Left cardiac atrium (tissue), 4 donors: ENCODE measurements at regions not wholly inside any gene's neighbourhood (a gene's known extent, or its start where the extent isn't known, plus 50 kb on each side); places are given as distances from the start of the nearest gene placed in this dataset.
"Not testable (repeated sequence)": the region's sequence is repeated elsewhere in the genome, so short reads cannot be mapped to it uniquely, and the experiment has no call there.

Source experiments
- ATAC-seq, 2 donors: fragments of 200-7000 bp; cut with Tn5 transposase; one replicate each; pipeline ENCODE4 v1.9.1; 2020; ENCODE audit warnings: mild to moderate bottlenecking in 2 of 2, moderate library complexity in 2 of 2
- DNase-seq: peaks from one replicate; pipeline ENCODE4 v3.0.0-alpha.2; 2020
- intact Hi-C, 2 donors: fragments of 100-400 bp; cut with DNase I; formaldehyde crosslinking; loops; one replicate each; pipeline versions ENCODE4 v1.14.1 to v1.15.1; 2022 to 2023
- donor health status: DM: no; HTN: yes; CAD: no.
- donor health status: DM: no; HTN: yes; CAD: no; lungs with severe emphysema.
- donor health status: DM: yes; HTN: yes; CAD: no.
- donor health status: Dilated cardiomyopathy.

- no peak for DNase-seq
- intact Hi-C loops = no loop called here
- no peak for ATAC-seq
Observed at GRCh38 chrX:104513162-104513561, 52.8 kb upstream of the IL1RAPL2 start.

DNA sequence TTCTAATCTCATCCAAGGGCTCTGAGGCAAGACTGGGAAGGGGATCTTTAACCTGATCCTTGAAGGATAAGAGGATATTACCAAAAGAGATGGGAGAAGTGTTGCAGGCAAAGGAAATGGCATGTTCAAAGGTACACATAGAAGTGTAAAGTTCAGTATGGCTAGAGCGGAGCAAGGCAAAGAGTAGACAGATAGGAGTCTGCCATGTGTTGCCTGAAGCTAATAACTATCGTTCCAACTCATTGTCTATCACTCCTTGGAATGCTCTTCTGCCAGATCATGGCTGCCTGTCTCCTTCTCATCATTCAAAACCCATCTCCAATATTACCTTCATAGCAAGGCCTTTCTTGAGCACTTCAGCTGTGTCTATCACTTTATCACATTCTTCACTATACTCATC, 55.2 kb upstream of the IL1RAPL2 start:
- intact Hi-C loops = no loop called here
- DNase-seq (no peak), ATAC-seq (no peak)

GRCh38 chrX:104502460-104502859, 63.5 kb upstream of the IL1RAPL2 start:
- no peak for ATAC-seq
- no peak for DNase-seq
- intact Hi-C loops = no loop called here

DNA sequence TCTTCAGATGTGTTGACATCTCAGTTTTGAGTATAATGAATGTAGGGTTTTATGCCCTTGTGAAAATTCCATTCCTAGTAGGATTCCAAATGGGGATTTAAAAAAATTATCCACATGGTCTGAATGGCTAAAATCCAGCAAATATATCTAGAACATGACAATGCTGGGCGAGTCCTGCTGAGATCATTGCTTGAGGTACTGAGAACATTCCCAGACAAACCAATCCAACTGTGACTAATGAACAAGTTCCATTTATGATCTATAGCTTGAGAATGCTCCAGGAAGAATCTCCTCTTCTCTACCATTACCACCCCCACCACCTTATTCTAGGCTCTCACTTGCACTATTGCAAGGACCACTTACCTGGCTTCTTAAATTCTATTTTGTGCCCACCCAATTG, 77.2 kb upstream of the IL1RAPL2 start:
- no peak for ATAC-seq
- no peak for DNase-seq
- intact Hi-C loops = no loop called here

- DNase-seq (no peak), ATAC-seq (no peak)
- intact Hi-C loops = no loop called here
Observed at GRCh38 chrX:104486691-104487090, 79.3 kb upstream of the IL1RAPL2 start.

GRCh38 chrX:104482757-104483156, 83.2 kb upstream of the IL1RAPL2 start:
- ATAC-seq (no peak), DNase-seq (no peak)
- intact Hi-C loops = no loop called here

DNA sequence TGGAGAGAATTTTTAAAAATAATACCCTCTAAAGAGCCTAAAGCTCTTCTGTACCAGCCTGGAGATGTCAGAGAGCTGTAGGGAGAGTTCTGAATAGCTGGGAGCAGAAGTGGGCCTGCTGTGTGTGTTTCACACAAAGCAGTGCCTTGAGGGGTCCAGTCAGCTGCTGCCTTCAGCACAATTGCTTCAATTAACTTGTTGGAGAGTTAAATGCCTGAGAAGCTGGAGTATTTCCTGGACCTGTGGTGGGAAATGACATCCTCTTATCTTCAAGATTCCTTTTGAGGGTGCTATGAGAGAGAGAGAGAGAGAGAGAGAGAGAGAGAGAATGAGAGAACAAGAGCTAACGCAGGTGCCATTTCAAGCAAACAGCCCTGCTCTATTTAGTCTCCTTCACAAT, 96.2 kb upstream of the IL1RAPL2 start:
- DNase-seq (no peak), ATAC-seq (no peak)
- intact Hi-C loops = no loop called here

- ATAC-seq (no peak), DNase-seq (no peak)
- intact Hi-C loops = no loop called here
Observed at GRCh38 chrX:104459796-104460195, 106.2 kb upstream of the IL1RAPL2 start.

- ATAC-seq, intact Hi-C loops, DNase-seq: not testable (repeated sequence)
Observed at GRCh38 chrX:104457130-104457529, 108.9 kb upstream of the IL1RAPL2 start.

DNA sequence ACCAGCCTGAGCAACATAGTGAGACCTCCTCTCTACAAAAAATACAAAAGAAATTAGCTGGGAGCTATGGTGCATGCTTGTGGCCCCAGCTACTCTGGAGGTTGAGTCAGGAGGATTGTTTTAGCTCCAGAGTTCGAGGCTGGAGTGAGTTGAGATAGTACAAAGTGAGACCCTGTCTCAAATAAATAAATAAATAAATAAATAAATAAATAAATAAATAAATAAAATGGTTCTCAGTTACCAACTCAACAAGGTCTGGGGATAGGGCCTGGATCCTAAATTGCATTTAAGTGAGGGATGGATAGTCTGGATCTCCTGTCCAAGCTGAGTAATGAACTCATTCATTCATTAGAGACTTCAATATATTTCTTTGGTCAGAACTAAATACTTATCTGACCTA, 115.7 kb upstream of the IL1RAPL2 start:
- DNase-seq = no peak
- ATAC-seq = no peak
- intact Hi-C loops = no loop called here

DNA sequence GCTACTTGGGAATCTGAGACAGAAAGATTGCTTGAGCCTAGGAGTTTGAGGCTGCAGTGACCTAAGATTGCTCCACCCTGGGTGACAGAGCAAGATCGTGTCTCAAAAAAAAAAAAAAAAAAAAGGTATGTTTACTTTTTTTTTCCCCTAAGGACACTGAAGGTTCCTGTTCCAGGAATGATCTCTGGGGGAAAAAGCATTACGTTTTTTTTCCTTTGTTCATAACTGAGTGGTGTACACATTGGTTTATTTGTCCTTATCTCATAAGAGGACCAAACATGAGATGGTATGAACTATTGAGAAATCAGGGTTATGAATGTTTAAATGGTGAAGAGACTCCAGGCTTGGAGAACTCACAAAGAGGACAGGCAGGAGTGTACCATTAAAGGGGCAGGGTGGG, 120.4 kb upstream of the IL1RAPL2 start:
- no peak for ATAC-seq
- intact Hi-C loops = no loop called here
- no peak for DNase-seq

DNA sequence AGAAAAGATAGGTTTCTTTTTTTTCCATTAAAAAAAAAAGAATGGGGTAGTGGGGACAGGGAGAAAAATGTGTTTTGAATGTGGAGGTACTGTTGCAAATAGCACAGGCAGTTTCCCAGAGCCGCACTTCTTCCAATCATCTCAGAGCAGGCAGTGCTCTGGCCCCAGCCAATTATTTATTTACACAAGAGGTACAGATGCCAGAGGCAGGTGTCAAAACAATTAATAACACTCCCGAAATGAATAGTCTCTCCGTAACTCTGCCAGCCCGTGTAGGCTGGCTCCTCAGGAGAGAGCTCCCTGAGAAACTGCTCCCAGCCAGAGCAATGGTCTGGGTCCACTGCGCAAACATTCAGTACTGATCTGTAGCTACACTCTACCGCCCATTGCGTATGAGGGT, 130.8 kb upstream of the IL1RAPL2 start:
- DNase-seq (no peak), ATAC-seq (no peak)
- intact Hi-C loops = no loop called here

DNA sequence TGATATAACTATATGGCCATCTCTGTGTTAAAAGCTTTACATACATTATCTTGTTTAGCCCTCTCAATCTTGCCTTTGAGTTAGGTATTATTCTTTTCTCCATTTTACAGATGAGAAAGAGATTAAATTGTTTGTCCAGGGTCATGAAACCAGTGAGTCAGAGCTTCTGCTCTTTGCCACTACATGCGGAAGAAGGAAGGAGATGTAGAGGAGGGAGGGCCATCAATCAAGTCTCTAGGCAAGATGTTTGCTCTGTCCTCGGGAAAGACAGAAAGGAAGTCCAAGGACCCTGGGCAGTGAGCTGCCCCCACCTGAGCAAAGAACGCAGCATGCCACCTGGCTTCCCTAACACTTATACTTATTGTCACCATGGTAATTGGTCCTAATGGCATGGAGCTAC, 133.7 kb upstream of the IL1RAPL2 start:
- ATAC-seq (no peak), DNase-seq (no peak)
- intact Hi-C loops = no loop called here

- intact Hi-C loops = no loop called here
- no peak for DNase-seq
Observed at GRCh38 chrX:104430742-104431119, 135.3 kb upstream of the IL1RAPL2 start.

DNA sequence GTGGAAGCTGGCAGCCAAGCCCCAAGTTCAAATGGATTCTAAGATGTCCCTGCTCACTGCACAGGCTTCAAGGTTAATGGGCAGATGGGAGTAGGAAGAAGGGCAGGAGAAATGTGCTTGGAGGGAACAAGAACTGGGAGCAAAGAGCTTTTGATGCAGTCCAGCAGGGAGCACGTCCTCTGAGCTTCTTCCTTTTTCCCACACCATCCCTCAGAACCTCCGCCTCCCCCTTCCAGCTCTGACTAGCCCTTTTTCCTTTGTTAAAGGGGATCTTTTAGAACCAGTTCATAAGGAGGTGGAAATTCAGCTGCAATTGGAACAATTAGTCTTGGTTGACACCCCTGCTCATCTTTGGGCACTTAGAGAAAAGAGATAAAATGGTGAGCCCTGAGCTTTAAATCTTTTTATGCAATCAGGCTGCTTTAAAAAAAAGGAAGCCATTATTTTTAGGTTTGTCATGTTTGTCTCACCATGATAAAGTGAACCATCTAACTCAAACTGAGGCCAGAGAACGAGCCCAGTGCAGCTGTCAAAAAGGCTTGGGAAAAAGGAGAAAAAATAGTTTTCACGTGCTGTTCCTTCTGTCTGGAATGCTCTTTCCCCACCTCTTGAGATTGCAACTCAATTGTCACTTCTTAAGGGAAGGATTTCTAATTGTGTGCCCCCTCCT, 135.8 kb upstream of the IL1RAPL2 start:
- ATAC-seq = no peak
- no peak for DNase-seq
- intact Hi-C loops = no loop called here

More at GRCh38 chrX:104430742-104431119, 135.3 kb upstream of the IL1RAPL2 start:
- no peak for ATAC-seq

- intact Hi-C loops = no loop called here
- ATAC-seq (no peak), DNase-seq (no peak)
Observed at GRCh38 chrX:104428231-104428630, 137.8 kb upstream of the IL1RAPL2 start.

GRCh38 chrX:104427693-104428092, 138.3 kb upstream of the IL1RAPL2 start:
- no peak for ATAC-seq
- intact Hi-C loops = no loop called here
- no peak for DNase-seq

DNA sequence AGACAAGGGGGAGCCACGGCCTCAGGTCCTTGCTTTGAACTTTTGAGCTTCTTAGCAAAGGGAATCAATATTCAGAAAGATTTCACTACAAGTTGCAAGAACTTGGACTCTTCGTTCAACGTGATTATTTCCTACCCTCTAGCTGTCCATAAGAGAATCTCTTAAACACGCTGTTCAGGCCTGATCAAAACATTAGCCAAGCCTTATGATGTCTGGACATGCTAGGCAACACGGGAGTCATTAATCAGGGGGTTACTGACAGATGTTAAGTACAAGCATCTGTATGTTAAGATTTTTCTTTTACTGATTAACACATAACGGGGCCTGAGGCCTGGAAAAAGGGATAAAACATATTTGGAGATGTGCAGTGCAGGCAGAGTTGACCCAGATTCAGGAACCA, 138.9 kb upstream of the IL1RAPL2 start:
- intact Hi-C loops = no loop called here
- no peak for DNase-seq

DNA sequence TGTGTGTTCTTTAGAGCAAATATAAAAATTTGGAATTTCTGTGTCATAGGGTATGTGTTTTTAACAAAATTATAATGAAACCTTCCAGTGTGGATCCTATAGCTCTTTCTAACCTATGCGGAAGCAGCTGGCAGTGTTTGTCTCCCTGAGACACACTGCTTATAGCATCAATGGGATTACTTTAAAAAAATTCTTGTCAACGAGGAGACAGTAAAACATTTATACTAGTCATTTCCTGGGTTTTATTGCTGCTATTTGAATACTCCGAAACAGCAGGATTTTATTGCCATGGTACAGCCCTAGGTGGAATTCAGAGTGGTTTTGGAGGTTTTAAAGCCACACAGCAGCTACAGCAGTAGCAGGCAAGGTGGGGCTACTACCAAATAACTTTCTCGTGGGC, 145.1 kb upstream of the IL1RAPL2 start:
- DNase-seq (no peak), ATAC-seq (no peak)
- intact Hi-C loops = no loop called here

More for the DNA sequence above, 138.9 kb upstream of the IL1RAPL2 start:
- ATAC-seq = no peak

DNA sequence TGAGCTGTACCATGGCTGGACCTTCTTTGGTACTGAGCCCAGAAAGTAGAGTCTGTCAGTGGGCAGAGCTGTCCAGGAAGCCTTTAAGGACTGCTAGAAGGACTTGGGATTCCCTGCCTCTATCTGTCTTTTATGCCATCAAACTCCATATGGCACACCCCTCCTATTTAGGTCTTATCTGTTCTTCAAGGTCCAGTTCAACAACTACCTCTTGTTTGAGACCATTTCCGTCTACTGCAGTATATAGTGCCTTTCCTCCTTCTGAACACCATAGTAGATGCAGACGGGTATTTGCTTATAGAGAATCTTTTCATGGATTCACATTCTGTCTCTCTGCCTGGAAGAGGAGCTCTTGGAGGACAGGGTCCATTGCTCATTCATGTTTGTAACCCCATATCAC, 146.1 kb upstream of the IL1RAPL2 start:
- intact Hi-C loops = no loop called here
- ATAC-seq (no peak), DNase-seq (no peak)

- ATAC-seq = no peak
- intact Hi-C loops = no loop called here
- no peak for DNase-seq
Observed at GRCh38 chrX:104419211-104419610, 146.8 kb upstream of the IL1RAPL2 start.

GRCh38 chrX:104411800-104412199, 154.2 kb upstream of the IL1RAPL2 start:
- ATAC-seq = no peak
- intact Hi-C loops = no loop called here

More at GRCh38 chrX:104411800-104412199, 154.2 kb upstream of the IL1RAPL2 start:
- no peak for DNase-seq
